HG03196 (cell line): ENCODE measurements at regions not wholly inside any gene's neighbourhood (a gene's known extent, or its start where the extent isn't known, plus 50 kb on each side); places are given as distances from the start of the nearest gene placed in this dataset.

ENCODE experiments used
- ATAC-seq: cut with Tn5 transposase; IDR thresholded peaks from one replicate; pipeline ENCODE4 v1.9.1; 2021; ENCODE audit not compliant: unreplicated experiment

DNA sequence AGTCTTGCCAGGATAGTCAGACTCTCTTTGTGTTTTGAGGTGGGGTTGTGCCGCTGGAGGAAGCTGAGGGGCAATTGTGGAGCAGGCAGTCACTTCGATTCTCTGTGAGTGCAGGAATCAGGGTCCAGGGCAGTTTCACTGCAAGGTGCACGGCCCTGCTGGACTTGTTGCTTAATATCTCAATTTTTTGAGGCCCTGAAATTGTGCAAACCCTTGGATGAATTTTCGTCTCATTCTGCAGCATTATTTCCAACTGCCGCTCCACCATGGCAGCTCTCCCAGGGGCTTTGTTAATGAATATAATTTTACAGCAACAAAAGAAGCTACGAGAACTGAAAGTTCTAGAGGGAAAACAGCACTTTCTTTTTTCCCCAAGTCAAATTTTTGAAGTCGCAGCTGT, 531.9 kb downstream of the QKI start:
- no peak for ATAC-seq

DNA sequence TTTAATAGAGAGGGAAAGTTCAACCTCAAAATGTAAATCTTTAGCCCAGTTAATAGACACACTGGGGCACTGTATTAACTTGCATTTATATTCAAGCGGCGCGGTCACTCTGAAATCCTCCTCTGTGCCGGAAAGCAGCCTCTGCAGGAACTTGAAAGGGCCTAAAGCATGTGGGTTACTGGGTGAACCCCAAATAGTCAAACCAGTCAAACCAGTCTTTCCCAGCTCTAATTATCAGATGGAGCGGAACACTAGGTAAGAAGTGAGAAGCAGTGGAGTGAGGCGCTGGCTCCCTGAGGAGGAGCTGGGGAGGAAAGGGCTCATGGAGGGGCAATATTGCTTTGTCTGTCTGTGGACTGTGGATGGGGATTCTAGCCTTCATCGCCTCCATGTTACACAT, 531.3 kb downstream of the QKI start:
- no peak for ATAC-seq

DNA sequence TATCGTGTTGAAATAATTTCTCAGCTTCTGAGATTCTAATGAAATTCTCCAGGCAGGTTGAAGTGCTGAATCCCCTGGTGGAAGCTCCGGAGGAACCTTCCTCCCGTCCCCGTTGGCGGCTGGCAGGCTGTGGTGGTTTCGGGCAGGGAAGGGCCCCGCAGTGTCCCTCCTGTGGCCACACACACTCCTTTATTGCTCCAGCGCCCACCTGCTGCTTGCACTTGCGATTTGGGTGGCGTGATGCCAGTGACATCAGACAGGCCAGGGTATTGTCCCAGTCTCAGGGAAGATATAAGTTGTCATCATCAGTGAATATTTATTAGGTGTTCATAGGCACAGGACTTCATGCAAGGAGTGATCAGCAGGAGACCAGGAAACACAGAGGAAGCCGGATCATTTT, 530.4 kb downstream of the QKI start:
- ATAC-seq = no peak

DNA sequence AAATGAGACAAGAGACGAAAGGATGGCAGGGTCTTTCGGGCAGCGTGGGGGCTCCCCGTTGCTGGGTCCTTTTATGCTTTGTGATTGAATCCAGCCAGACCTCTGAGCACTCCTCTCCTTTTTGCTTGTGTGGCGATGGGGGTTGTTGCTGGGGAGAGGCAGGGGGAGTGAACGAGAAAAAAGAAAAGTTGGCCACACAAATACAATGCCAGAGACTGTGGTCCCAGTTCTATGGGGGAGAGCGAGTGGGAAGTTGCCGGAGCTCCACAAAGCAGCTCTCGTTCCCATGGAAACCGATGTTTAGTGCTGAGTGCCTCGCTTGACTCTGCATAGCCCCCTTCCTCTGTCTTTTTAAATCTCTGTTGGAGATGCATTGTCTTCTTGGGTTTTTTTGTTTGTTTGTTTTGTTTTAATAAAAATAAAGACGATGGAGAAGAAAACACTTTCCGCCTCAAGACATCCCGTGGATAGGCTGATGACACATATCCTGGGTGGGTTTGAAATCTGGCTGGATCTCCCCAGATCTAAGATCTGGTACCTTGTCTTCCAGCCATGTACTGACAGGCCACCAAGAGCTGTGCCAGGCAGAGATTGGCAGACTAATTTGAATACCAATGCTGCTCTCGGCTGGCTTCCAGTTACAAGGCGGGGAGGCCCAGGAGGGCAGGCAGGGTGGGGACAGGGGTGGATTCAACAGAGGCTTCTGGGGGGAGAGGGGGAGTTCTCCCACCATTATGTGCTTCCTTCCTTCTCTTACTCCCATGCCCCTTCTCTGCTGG, 529.3 kb downstream of the QKI start:
- ATAC-seq = no peak

DNA sequence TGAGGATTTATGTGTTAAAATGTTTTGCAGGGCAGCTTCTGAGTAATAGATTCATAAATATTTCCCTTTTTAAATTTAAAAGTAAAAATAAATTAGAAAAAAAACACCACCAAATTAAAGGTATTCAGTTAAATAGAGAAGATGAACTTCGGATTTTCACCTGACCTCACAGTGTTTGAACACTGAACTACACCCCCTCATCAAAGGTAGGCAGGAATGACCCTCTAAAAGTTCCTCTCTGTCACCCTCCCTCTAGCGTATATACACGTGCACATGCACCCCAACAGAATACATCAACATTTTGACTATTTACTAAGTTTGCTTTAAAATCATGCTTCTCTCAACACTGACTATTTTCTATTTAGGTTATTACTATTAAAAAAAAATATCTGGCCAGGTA, 528.3 kb downstream of the QKI start:
- ATAC-seq = no peak

DNA sequence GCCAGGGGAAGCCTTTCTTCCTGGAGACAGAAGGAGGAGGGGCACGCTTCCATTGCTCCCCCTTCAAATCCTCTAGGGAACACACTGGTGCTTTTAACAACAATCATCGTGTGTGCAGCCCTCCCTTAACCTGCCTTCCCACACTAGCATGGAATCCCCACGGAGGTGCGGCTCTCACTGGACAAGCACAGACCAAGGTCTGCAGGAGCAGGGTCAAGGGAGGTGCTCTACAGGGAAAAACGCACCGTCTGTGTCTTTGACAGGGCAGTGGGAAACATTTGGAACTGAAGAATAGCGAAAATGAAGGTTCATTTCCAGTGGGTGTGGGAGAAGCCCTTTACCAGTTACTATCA, 527.1 kb downstream of the QKI start:
- no peak for ATAC-seq

DNA sequence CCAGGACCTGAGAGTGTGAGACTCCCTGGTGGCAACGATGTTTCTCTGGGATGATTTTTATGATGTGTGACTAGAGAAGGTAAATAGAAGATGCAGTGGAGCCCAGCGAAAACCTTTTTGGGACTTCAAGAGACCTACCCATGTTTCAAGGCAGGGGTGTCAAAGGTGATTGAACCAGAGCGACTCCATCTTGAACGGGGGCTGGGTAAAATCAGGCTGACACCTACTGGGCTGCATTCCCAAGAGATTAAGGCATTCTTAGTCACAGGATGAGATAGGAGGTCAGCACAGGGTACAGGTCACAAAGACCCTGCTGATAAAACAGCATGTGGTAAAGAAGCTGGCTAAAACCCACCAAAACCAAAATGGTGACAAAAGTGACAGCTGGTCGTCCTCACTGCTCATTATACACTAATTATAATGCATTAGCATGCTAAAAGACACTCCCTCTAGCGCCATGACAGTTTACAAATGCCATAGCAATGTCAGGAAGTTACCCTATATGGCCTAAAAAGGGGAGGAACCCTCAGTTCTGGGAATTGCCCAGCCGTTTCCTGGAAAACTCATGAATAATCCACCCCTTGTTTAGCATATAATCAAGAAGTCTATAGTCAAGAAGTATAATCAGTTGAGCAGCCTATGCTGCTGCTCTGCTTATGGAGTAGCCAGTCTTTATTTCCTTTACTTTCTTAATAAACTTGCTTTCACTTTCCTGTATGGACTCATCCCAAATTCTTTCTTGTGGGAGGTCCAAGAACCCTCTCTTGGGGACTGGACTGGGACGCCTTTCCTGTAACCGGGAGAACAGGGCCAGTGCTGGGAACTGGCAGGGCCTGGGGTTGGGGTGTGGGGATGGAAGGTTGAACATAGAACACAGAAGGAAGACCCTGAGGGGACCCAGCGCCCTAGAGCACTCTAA, 526.4 kb downstream of the QKI start:
- ATAC-seq = no peak

DNA sequence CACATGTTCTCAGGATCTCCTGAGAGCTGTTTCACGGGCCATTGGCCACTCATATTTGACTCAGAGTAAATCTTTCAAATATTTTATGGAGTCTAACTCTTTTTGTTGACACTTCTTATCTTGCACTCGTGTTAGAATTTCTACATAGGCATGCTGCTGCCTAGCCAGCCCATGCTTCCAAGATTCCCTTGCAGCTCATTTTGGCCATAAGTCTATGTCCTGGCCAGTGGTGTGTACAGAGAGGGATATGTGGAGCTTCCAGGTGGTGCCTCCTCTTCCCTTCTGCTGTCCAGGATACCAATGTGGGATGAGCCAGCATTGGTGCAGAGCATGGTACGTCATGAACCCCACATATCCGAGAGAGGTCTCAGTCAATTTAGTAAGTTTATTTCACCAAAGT, 522.6 kb downstream of the QKI start:
- no peak for ATAC-seq

DNA sequence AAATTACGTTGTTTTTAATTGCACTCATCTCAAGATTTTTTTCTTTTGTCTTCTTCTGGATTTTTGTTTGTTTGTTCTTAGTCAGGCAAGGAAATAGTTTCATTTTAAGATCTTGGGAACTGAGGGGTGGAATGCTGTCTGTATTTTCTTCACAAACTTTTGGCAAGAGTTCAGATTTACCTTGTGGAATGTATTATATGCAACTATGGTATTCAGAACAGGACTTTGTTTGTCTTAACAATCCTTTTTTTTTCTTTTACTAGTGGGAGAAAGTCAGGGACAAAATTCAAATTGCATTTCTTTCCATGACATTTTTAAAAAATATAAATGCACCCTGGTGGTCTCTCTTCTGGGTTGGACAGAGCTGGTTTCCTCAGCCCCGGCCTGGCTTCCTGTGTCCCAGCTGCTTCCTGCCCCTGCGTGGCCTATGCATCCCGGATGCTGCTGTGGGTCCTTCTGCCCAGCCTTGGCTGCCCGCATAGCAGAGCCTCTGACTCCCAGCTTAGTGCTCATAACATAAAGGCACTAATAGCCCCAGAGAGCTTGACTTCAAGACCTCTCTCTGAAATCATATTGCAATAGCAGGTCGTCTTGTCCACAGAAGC, 520.7 kb downstream of the QKI start:
- no peak for ATAC-seq

DNA sequence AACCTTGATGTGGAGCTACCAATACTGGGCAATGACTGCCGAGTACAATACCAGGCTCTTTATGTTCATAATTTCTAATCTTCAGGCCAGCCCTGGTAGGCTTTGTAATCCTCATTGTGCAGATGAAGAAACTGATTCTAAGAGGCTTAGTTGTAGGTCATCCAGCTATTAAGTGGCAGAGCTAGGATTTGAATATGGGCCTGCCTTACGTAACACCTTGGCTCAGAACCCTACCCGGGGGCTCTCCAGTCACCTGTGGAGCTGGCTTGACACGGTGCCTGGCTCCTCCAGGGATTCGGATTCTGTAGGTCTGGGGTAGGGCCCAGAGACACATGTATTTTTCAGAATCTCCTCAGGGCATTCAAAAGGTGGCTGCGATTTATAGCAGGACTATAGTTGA, 515.5 kb downstream of the QKI start:
- ATAC-seq = no peak

DNA sequence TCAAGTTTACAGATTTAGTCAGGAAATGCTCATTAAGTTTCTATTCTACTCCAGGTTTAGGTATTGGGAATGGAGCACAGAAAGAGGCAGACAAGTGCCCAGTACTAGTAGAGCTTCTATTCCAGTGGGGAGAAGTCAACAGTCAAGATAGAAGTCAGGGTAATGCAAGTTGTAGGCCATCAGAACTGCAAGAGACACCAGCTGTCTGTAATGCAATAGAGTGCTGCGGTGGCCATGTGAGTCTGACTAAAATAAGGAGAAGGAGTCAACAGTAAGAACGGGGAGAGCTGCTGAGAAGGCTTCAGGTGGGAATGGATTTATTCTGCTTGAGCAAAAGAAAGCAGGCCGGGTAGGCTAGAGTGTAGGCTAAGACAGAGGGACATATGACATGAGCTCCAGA, 515.0 kb downstream of the QKI start:
- no peak for ATAC-seq

DNA sequence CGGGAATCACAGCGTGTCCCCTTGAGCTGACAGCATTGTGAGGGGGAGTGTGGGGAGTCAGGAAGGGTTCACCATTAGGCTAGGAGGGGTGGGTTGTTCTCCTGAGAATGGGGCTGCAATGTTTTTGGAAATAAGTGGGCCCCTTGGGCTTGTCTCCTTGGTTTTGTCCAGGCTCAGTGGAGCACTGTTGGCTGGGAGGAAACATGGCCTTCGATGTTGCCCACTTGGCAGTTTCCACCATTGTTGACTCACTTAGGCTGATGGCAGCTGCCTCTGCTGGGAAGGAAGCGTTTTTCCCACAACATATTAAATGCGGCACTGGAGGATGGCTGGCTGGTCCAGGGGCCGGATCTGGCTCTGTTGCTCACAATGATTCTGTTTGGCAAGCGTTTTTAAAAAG, 512.1 kb downstream of the QKI start:
- ATAC-seq = no peak

DNA sequence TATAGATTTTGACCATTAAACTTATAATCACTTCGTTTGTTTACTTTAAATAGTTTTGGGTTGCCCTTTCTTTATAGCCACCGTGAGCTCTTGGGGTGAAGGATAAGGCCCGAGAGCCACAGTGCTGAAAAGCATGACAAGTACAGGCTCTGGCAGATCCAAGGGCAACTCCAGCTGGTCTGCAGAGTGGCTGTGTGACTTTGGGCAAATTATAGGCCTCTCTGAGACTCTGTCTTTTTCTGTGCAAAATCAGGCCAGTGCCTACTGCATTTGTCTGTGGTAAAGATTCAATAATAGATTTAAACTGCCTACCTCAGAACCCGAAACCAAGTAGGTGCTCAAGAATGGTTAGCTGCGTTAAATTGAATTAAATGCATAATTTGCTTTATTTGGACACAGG, 511.3 kb downstream of the QKI start:
- no peak for ATAC-seq

DNA sequence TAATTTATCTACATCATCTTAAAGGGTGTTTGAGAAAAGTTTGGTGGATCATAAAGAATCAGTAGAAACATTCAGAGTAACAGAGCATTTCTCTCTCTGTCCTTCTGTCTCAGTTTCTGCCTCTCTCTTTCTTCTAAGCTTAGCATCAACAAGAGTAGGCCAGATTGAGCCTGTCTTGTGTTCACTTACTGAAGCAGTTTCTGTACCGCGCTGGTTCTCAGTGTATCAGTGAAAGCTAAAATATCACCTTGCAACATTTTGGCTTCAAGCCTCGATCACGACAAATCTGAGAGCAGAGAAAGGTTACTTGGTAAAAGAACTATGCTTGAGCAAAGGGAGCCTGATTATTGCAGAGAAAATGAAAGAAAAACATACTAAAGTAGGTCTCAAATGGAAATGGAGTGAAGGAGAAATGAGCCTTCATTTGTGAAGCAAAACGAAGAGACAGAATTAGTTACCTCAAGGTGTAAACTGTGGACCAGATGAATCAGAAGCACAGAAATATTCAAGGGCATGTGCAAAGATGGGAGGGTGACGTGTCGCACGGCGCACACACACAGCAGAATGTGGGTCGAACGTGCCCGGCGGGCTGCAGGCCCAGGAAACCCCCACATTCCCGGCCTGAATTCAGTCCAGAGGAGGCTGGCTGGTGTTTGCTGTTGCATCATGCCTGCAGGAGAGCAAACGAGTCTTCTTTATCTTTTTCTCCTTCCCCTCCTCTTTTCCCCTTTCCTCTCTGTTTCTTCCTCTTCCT, 509.3 kb downstream of the QKI start:
- ATAC-seq = no peak

DNA sequence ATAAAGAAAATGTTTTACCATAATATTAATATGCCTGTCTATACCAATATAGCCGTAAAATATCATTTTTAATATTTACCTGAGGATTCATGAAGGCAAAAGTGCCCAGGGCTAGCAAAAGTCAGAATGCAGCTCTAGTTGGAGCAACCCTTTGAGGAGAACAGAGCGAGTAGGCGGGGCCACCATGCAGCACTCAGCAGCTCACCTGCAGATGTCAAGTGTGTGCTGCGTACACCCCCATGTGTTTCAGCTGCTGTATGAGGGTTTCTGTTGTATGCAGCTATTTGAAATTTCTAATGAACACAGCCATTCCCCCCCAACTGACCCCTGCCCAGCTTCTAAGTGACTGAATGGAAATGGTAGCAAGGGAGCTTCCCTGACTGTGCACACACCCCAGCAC, 508.0 kb downstream of the QKI start:
- no peak for ATAC-seq

DNA sequence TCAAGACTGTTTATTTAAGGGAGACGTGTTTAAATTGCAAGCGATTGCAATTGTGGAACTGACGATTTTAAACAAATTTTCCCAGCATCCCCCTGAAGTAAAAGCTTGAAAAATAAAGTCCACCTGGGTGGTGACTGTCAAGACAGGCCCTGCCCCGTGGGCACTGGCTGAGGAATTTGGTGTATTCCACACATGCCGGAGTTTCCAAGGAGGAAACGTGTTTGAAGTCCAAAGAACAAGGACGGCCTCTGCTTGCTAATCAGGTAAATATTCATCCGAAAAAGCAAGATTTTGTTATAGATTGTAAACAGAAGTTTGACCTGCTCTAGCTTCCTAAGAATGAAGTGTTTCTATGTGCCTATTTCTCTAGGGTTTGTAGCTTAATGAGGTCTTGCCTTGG, 505.1 kb downstream of the QKI start:
- ATAC-seq = no peak

DNA sequence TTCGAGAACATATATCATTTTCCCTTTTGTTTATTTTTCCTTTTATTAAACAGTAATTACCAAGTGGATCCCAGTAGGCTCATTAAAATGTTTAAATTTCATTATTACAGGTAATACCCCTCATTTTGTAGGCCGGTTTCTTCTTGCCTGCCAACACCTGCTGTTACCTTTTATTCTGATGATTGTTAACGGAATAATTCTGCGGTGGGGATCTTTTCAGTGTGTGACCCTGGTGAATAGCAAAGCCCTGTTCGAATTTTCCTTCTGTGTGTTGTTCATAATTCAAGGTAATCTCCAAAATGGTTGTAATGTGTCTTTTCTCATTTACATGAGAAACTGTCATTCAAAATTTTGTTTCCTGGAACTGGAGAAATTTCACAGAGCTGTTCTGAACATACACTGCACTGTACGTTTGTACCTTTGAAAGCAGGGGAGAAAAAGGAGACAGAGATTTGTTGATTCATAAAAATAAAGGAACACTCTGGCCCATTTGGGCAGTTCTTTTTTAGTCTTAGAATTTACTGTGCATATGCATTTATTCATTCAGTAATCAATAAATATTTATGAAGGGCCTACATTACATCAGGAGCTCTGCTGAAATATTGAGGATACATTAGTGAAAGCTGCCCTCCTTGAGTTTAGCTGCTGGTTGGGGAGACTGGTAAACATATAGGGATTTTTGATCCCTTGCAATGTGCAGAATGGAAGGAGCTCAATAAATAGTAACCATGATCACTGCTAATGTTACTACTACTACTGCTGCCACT, 502.0 kb downstream of the QKI start:
- no peak for ATAC-seq

DNA sequence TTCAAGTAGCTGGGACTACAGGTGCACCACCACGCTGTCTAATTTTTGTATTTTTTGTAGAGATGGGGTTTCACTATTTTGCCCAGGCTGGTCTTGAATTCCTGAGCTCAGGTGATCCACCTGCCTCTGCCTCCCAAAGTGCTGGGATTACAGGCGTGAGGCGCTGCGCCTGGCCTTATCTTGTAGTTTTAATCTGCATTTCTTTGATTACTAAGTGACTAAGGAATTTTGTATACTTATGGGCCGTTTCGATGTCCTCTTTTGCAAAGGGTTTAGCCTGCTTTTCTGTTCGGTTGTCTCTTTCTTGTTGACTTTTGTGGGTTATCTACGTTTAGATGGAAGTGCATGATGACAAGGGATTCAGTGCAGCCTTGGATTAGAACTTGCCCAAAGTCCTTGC, 500.6 kb downstream of the QKI start:
- no peak for ATAC-seq

DNA sequence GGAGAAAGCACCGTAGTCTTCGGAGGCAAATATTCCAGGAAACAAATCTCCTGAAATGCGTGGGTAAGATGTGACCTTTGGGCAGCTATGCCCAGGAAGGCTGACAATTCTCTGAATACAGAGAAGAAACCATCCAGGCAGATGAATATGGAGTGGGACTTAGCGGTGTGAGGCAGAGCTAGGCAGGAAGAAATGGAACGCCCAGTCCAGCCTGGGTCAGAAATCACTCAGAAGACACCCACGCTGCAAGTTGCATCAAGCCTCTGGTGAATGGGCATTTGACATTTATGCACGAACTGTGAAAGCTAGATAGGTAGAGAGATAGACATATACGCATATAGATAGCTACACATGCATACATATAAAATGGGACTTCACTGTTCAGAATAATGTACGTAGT, 498.5 kb downstream of the QKI start:
- ATAC-seq = no peak

DNA sequence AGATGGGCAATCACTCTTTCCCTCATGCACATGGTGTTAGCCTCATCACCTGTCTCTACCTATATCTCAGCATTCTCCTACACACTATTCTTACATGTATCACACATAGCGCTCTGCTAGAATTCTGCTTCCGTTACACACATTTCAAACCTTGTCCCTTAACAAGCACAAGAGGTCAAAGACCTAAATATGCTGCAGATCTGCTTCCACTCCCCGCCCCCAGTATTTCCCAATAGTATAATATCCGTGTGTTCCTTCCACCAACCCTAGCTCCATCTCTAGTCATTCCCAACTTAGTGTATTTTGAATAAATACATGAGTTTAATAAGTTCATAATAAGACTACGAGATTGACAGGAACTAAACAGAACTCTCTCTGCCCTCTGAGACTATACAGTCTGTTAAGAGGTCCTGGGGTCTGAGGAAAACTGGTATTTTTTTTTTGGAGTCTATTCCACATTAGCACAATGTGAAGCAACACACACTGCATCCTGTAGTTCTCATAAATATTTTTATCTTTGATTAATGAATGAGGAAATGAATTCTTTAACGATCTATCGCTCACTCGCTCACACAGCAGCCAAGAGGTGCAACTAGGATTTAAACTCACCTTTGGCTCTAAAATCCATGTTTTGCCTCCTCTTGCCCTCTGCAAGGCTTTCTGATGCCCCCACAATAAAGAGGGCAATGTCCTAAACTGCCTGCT, 491.6 kb downstream of the QKI start:
- no peak for ATAC-seq
